Fibroblast of skin of left biceps (primary cell): ENCODE measurements at regions not wholly inside any gene's neighbourhood (a gene's known extent, or its start where the extent isn't known, plus 50 kb on each side); places are given as distances from the start of the nearest gene placed in this dataset.
"Not testable (repeated sequence)": the region's sequence is repeated elsewhere in the genome, so short reads cannot be mapped to it uniquely, and the experiment has no call there.

Source experiments
- DNase-seq, 2 experiments: peaks; one replicate each; pipeline ENCODE4 v3.0.0-alpha.2; 2013; ENCODE audit warnings: low read depth in 2 of 2

GRCh38 chr5:6078881-6079280 lies 299.5 kb downstream of the MED10 start:
- DNase-seq, result no peak

GRCh38 chr5:6076341-6077239 lies 301.8 kb downstream of the MED10 start:
- DNase-seq, result no peak

DNA sequence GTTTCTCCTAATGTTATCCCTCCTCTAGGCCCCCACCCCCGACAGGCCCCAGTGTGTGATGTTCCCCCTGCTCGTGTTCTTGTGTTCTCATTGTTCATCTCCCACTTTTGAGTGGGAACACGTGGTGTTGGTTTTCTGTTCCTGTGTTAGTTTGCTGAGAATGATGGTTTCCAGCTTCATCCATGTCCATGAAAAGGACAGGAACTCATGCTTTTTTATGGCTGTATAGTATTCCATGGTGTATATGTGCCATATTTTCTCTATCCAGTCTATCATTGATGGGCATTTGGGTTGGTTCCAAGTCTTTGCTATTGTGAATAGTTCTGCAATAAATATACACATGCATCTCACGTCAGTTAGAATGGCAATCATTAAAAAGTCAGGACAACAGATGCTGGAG lies 305.9 kb downstream of the MED10 start:
- DNase-seq, result not testable (repeated sequence)

GRCh38 chr5:6069496-6070185 lies 308.7 kb downstream of the MED10 start:
- DNase-seq, result no peak

- no peak for DNase-seq
These were observed 312.3 kb downstream of the MED10 start for GRCh38 chr5:6066016-6066415.

DNA sequence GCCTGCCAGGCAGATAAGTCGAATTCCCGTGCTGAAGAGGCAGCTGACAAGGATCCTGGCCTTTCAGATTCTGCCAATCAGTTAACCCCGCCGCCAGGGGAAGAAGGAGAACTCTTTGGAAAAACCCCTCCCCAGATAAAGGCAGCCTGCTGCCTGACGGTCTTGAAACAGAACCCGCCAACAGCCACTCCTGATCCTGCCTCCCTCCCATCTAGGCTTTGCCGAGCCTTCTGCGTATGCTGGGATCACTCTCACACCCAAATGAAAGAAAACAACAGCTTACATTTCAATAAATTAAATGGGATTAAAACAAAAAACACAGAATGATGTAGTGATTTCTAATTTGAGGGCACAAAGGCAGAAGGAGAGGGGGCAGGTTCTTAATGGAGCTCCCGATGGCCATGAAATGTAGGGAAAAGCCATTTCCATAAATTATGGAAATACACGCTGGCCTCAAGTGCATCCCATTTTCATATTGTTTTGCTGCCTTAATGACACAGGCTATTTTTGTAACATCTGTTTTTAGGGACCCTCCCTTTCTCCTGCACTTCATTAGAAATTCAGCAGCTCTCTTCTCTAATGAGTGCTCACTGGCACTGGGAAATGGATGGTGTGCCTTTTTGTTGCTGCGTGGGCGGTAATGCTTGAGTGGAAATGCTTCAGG lies 319.1 kb downstream of the MED10 start:
- no peak for DNase-seq

DNA sequence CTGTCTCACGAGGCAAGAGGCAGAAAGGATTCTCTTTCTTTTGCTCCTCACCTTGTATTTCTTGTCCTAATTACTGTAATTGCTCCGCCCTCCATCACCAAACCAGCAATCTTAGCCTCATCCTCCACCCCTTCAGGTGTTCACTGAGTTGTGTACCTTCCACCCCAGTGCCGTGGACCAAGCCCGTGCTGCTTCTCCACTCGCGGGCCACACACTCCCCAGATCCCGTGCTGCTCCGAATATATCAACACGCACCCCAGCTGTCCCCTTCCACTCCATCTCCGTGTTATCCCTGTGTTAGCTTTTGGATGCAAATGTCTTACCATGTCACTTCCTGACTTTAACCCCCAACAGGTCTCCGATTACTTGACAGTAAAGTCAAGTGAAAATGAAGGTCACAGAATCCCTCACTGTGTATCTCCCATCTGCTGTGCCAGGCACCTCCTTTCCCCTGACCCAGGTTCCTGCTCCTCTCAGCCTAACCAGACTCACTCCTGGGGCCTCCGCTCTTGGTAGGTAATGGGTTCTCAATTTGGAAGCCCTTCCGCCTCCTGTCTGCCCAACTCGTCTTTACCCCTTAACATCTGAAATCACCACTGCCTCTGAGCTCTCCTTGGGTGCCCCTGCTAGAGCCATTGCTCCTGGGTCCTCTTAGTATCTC lies 320.2 kb downstream of the MED10 start:
- DNase-seq, result no peak

- DNase-seq, result no peak
These were observed 322.1 kb downstream of the MED10 start for GRCh38 chr5:6056280-6056679.

- DNase-seq, result no peak
These were observed 328.7 kb downstream of the MED10 start for GRCh38 chr5:6049662-6050061.

- no peak for DNase-seq
These were observed 329.6 kb downstream of the MED10 start for GRCh38 chr5:6048746-6049145.

DNA sequence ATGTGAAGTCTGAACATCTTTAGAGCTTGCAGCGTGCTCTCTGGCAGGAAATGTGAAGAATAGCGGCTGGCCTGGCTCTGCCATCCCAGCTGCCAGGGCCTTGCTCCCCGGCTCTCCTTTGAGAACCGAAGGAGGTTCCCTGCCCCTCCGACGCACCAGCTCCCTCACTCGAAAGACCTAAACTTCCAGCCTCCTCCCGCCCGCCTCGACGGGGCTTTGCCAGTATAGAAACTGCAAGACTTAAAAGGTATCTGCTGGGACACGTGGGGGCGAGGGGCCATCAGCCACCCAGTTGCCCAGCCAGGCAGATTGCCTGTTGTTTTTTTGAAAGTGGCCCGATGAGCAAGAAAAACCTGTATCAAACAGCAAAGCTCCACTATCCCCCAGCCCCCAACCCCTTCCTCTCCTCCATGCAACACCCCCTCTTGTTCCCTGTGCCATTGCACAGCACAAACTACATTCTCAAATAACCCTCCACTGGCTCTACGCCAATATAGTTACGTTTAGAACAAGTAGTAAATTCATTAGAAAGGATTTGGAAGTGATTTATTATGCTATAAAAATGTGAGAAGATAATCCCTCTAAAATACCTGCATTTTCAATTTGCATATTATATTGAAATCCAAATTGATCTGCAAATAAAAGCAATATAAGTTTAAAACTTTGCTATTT lies 331.9 kb downstream of the MED10 start:
- DNase-seq, result no peak

DNA sequence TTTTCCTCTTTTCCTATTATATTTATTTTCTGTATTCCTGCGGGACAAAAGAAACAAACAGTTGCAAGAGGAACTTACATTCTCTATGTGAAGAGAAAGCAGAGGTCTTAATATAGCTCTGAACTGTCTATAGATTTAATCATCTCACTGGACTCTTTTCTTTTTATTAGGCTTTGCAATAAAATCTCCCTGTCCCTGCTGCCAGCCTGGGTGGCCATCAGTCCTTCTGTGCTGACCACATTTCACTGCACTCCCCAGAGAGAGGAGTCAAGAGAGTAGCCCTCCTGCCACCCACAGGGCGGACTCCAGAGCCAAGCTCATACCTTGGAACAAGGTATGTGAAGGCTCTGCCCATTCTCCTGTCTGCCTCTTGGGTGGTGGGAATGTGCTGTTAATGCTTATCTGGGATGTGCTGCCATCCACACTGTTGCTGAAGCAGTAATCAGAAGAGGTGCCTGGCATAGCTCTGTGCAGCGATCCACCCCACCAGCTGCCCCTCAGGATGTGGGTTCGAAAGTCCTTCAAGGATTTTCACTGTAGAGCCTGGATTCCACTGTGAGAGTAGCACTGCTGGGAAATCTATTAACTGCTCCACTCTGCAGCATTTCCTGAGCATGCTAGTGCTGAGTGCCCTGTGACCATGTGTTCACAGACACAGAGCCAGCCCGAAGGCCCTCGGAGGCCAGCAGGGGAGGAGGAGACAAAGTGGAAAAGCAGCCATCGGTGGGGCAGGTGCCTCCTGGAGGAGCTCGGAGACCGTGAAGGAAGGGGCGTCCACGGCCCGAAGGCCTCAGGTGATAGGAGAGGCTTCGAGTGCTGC lies 334.6 kb downstream of the MED10 start:
- no peak for DNase-seq

- no peak for DNase-seq
These were observed 336.3 kb downstream of the MED10 start for GRCh38 chr5:6041977-6042550.

- no peak for DNase-seq
These were observed 339.2 kb downstream of the MED10 start for GRCh38 chr5:6039111-6039510.

DNA sequence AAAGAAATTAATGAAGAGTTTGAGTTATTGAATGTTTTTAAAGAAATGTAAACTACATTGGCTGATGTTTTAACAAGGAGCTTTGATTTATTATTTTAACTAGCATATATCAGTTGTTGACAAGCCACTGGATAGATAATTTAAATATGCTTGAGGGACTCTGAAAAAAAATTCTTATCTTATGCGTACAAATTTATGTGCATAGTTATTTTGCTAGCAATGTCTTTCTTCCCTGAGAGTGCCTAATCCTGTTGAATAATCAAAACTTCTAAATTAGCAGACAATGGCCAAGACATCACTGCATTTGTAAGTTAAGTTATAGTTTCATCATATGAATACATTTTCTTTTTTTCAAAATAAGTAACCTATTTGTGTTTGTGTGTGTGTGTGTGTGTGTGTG lies 342.3 kb downstream of the MED10 start:
- DNase-seq, result no peak

- DNase-seq, result no peak
These were observed 348.5 kb downstream of the MED10 start for GRCh38 chr5:6029811-6030271.

GRCh38 chr5:6026766-6027406 lies 351.5 kb downstream of the MED10 start:
- no peak for DNase-seq

GRCh38 chr5:6019612-6020011 lies 358.7 kb downstream of the MED10 start:
- no peak for DNase-seq

GRCh38 chr5:6013506-6013905 lies 364.8 kb downstream of the MED10 start:
- DNase-seq, result no peak

DNA sequence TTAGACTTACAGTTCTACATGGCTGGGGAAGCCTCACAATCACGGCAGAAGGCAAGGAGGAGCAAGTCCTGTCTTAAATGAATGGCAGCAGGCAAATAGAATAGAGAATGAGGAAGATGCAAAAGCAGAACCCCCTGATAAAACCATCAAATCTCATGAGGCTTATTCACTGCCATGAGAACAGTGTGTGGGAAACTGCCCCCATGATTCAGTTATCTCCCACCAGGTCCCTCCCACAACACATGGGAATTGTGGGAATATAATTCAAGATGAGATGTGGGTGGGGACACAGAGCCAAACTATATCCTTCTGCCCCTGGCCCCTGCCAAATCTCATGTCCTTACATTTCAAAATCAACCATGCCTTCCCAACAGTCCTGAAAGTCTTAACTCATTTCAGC lies 367.1 kb downstream of the MED10 start:
- no peak for DNase-seq
